ENCODE measurements at regions not wholly inside any gene's neighbourhood (a gene's known extent, or its start where the extent isn't known, plus 50 kb on each side); places are given as distances from the start of the nearest gene placed in this dataset.

DNA sequence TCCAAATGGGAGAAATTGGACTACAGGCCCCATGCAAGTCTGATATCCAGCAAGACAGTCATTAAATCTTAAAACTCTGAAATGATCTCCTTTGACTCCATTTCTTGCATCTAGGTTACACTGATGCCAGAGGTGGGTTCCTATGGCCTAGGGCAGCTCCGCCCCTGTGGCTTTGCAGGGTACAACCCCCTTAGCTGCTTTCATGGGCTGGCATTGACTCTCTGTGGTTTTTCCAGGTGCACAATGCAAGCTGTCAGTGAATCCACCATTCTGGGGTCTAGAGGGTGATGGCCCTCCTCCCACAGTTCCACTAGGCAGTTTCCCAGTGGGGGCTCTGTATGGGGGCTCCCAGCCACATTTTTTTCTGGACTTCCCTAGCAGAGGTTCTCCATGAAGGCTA lies 228.5 kb upstream of the ADAMTS3 start (continued):
- TF ChIP-seq, protein P1, sequence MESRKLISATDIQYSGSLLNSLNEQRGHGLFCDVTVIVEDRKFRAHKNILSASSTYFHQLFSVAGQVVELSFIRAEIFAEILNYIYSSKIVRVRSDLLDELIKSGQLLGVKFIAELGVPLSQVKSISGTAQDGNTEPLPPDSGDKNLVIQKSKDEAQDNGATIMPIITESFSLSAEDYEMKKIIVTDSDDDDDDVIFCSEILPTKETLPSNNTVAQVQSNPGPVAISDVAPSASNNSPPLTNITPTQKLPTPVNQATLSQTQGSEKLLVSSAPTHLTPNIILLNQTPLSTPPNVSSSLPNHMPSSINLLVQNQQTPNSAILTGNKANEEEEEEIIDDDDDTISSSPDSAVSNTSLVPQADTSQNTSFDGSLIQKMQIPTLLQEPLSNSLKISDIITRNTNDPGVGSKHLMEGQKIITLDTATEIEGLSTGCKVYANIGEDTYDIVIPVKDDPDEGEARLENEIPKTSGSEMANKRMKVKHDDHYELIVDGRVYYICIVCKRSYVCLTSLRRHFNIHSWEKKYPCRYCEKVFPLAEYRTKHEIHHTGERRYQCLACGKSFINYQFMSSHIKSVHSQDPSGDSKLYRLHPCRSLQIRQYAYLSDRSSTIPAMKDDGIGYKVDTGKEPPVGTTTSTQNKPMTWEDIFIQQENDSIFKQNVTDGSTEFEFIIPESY (IDR thresholded peaks at IDR 0.05; ENCODE audit: extremely low read depth, insufficient replicate concordance, low read length): no peak
- TF ChIP-seq POLR2AphosphoS5 (IDR thresholded peaks at IDR 0.05; ENCODE audit: low read depth, low read length) (no peak), ZNF274 (IDR thresholded peaks at IDR 0.05; ENCODE audit: low read depth, low read length) (no peak), SP1 (IDR thresholded peaks at IDR 0.05; ENCODE audit: low read depth) (no peak)

DNA sequence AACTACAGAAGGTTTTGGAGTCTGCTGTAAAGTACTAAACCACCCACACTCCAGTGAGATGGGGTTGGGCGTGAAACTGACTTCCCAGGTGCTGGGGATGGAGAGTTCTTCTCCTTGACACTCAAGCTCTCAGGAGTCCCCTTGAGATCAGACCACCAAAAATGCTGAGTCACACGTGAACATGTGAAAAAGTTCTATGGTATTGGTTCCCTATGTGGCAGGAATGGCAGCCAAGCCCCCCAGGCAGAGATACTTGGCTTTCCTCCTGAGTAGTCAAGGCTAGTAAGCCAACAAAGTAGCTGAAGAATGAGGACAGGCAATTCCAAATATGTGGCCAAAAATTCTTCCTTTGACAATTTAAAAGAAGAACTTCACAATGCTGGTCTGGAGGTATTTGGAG lies 222.0 kb upstream of the ADAMTS3 start:
- no peak overlapping the region for H3K4me3 ChIP-seq (replicated peaks in 1 of 2; ENCODE audit: low read depth in 1 of 2, low read length in 2 of 2)
- H4K20me1 ChIP-seq (ENCODE audit: insufficient read depth): no peaks in the 10 kb centered on the region
- no TSS peak for BruUV-seq (replicated peaks)
- ChIA-PET CTCF (no interaction called here), POLR2A (no interaction called here), RAD21 (ENCODE audit: low non-redundant PET in 1 of 2, low total read pairs in 2 of 2, uncharacterized antibody in 2 of 2, unreplicated experiment in 2 of 2) (no interaction called here)
- no peak overlapping the region for H3K9ac ChIP-seq (ENCODE audit: low read length)
- DNase-seq (ENCODE audit: low read depth, low spot score) (no peak), ATAC-seq (no peak)
- no peak overlapping the region for H3K27ac ChIP-seq (ENCODE audit: low read depth, low read length)
- H3K4me1 ChIP-seq (ENCODE audit: control insufficient read depth in 1 of 2, insufficient read depth in 2 of 2, low read length in 2 of 2): no peaks in the 10 kb centered on the region
- no peaks in the 10 kb centered on the region for H3K9me2 ChIP-seq (ENCODE audit: insufficient read depth)
- H2AFZ ChIP-seq (ENCODE audit: low read depth, low read length, poor library complexity, severe bottlenecking): no peak overlapping the region
- intact Hi-C loops (cut with micrococcal nuclease): no loop called here
- H3K36me3 ChIP-seq (ENCODE audit: control insufficient read depth in 1 of 2, insufficient read depth in 2 of 2, low read length in 2 of 2): no peaks in the 10 kb centered on the region
- no peaks in the 10 kb centered on the region; a peak in 1 of 4 replicates for H3K9me3 ChIP-seq (ENCODE audit: control insufficient read depth in 1 of 2, insufficient read depth in 1 of 2, low read depth in 1 of 2, low read length in 2 of 2)
- H3K4me2 ChIP-seq (ENCODE audit: low read length): no peak overlapping the region
- no peaks in the 10 kb centered on the region for H3K79me2 ChIP-seq (ENCODE audit: insufficient read depth, low read length)
- no peaks in the 10 kb centered on the region for H3K27me3 ChIP-seq (ENCODE audit: insufficient read depth, low read length)
- TF ChIP-seq, protein P2, sequence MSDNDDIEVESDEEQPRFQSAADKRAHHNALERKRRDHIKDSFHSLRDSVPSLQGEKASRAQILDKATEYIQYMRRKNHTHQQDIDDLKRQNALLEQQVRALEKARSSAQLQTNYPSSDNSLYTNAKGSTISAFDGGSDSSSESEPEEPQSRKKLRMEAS (IDR thresholded peaks at IDR 0.05): no peak
- TF ChIP-seq ZNF274 (IDR thresholded peaks at IDR 0.05; ENCODE audit: low read depth, low read length): no peak
- TF ChIP-seq, protein P1 (IDR thresholded peaks at IDR 0.05; ENCODE audit: extremely low read depth, insufficient replicate concordance, low read length): no peak
- no peak for TF ChIP-seq JUND (IDR thresholded peaks at IDR 0.05)

Measured in HCT116 (cell line).